Smooth muscle cell (in vitro differentiated cells): ENCODE measurements at regions not wholly inside any gene's neighbourhood (a gene's known extent, or its start where the extent isn't known, plus 50 kb on each side); places are given as distances from the start of the nearest gene placed in this dataset.

ENCODE experiments used
- DNase-seq: peaks from one replicate; lab custom pipeline; 2025; ENCODE audit not compliant: unreplicated experiment; lab: John Stamatoyannopoulos, UW
- H2AFZ ChIP-seq: fragments of 200-600 bp; sonication (generic); 2 replicates; pipeline ENCODE4 v1.6.0; 2016; ENCODE audit warnings: antibody characterized with exemption, low read depth, mild to moderate bottlenecking
- H3F3A ChIP-seq: fragments of 200-600 bp; sonication (generic); 2 replicates; pipeline ENCODE4 v1.6.0; 2017; ENCODE audit warnings: antibody characterized with exemption, low read depth
- H3K27ac ChIP-seq: fragments of 200-600 bp; sonication (generic); 2 replicates; pipeline ENCODE4 v1.5.1; 2016; ENCODE audit warnings: low read depth, mild to moderate bottlenecking
- H3K27me3 ChIP-seq: fragments of 200-600 bp; sonication (generic); 2 replicates; pipeline ENCODE4 v1.6.1; 2016; ENCODE audit warnings: low read depth, mild to moderate bottlenecking
- H3K36me3 ChIP-seq: fragments of 200-600 bp; sonication (generic); 2 replicates; pipeline ENCODE4 v1.5.1; 2016; ENCODE audit warnings: low read depth
- H3K4me1 ChIP-seq: fragments of 200-600 bp; sonication (generic); 2 replicates; pipeline ENCODE4 v1.5.1; 2016; ENCODE audit warnings: low read depth
- H3K4me2 ChIP-seq: fragments of 200-600 bp; sonication (generic); 2 replicates; pipeline ENCODE4 v1.6.0; 2016; ENCODE audit warnings: mild to moderate bottlenecking
- H3K4me3 ChIP-seq: fragments of 200-600 bp; sonication (generic); 2 replicates; pipeline ENCODE4 v1.5.1; 2016; ENCODE audit warnings: mild to moderate bottlenecking
- H3K79me2 ChIP-seq: fragments of 200-600 bp; sonication (generic); 2 replicates; pipeline ENCODE4 v1.6.0; 2016; ENCODE audit warnings: low read depth, mild to moderate bottlenecking
- H3K9ac ChIP-seq: fragments of 200-600 bp; sonication (generic); 2 replicates; pipeline ENCODE4 v1.6.0; 2016; ENCODE audit warnings: low read depth
- H3K9me3 ChIP-seq: fragments of 200-600 bp; sonication (generic); replicated peaks from 2 replicates; pipeline ENCODE4 v1.5.1; 2016; ENCODE audit warnings: low read depth
- H4K20me1 ChIP-seq: fragments of 200-600 bp; sonication (generic); 2 replicates; pipeline ENCODE4 v1.6.0; 2016; ENCODE audit warnings: low read depth
- WGBS: methylation state at CpG from one replicate; pipeline ENCODE4 v1.1.7; 2016; ENCODE audit warnings: low lambda C conversion rate; 5-methylcytosine and 5-hydroxymethylcytosine counted together
- TF ChIP-seq, protein P1 (sequence below): fragments of 200-600 bp; sonication (generic); IDR thresholded peaks from 2 replicates; pipeline ENCODE4 v1.5.1; 2017; ENCODE audit warnings: borderline replicate concordance, mild to moderate bottlenecking, antibody characterized with exemption; ENCODE audit not compliant: insufficient read depth, poor library complexity, severe bottlenecking

DNA sequence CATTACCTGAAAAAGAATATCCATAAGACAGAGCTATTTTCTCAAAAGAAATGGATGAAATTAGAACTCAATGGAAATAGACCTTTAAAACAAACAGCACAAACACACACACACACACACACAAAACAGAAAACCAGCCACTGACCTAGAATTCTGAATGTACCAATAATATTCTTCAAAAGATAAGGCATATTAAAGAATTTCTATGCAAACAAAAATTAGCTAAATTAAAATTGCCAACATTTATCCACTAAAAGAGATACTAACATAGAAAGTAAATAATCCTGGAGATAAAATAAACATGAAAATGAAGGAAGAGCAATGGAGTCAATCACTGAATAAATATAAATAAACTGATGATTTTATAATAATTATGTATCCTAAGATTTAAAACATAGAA lies 431.2 kb downstream of the SH2D4B start:
- H3K9ac ChIP-seq = no peak overlapping the region

DNA sequence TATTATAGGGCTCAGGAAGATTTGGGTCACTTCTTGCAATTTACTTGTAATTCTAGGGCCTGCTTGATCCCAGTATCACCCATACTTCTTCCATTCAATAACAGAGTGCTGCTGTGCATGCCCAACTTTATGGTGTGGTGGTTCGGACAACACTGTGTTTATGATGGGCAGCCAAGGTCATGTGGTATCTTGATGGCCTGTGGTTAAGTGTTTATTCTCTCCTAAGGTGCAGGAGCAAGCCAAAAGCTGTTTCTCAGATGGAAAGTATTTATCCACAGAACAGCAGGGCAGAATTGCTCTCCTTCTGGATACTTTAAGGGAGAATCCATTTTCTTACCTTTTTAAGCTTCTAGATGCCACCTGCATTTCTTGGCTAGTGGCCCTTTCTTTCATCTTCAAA lies 433.8 kb downstream of the SH2D4B start:
- no peak overlapping the region for H3K4me3 ChIP-seq
- no peaks in the 10 kb centered on the region for H3F3A ChIP-seq
- no peak overlapping the region for H2AFZ ChIP-seq
- H3K36me3 ChIP-seq = no peaks in the 10 kb centered on the region
- H3K4me2 ChIP-seq = no peak overlapping the region
- no peak overlapping the region for H3K27ac ChIP-seq
- H3K9me3 ChIP-seq = no peaks in the 10 kb centered on the region
- no peak for DNase-seq
- H4K20me1 ChIP-seq = no peaks in the 10 kb centered on the region
- peaks cover under 1% of the 10 kb centered on the region for H3K4me1 ChIP-seq
- H3K27me3 ChIP-seq = no peaks in the 10 kb centered on the region
- H3K79me2 ChIP-seq = no peaks in the 10 kb centered on the region
- TF ChIP-seq, protein P1, sequence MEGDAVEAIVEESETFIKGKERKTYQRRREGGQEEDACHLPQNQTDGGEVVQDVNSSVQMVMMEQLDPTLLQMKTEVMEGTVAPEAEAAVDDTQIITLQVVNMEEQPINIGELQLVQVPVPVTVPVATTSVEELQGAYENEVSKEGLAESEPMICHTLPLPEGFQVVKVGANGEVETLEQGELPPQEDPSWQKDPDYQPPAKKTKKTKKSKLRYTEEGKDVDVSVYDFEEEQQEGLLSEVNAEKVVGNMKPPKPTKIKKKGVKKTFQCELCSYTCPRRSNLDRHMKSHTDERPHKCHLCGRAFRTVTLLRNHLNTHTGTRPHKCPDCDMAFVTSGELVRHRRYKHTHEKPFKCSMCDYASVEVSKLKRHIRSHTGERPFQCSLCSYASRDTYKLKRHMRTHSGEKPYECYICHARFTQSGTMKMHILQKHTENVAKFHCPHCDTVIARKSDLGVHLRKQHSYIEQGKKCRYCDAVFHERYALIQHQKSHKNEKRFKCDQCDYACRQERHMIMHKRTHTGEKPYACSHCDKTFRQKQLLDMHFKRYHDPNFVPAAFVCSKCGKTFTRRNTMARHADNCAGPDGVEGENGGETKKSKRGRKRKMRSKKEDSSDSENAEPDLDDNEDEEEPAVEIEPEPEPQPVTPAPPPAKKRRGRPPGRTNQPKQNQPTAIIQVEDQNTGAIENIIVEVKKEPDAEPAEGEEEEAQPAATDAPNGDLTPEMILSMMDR = no peak
- WGBS = 91% methylated on average over 1 of the region's 1 CpG
- no peak overlapping the region for H3K9ac ChIP-seq

More for the DNA sequence above, 431.2 kb downstream of the SH2D4B start:
- H3K36me3 ChIP-seq = no peaks in the 10 kb centered on the region
- TF ChIP-seq, protein P1 = no peak
- no peaks in the 10 kb centered on the region for H3F3A ChIP-seq
- peaks cover 4% of the 10 kb centered on the region for H3K4me1 ChIP-seq
- no peak overlapping the region for H2AFZ ChIP-seq
- H3K27me3 ChIP-seq = no peaks in the 10 kb centered on the region
- H4K20me1 ChIP-seq = no peaks in the 10 kb centered on the region
- H3K27ac ChIP-seq = no peak overlapping the region
- no peak overlapping the region for H3K4me2 ChIP-seq
- DNase-seq = no peak
- H3K9me3 ChIP-seq = no peaks in the 10 kb centered on the region
- no peaks in the 10 kb centered on the region for H3K79me2 ChIP-seq
- no peak overlapping the region for H3K4me3 ChIP-seq

DNA sequence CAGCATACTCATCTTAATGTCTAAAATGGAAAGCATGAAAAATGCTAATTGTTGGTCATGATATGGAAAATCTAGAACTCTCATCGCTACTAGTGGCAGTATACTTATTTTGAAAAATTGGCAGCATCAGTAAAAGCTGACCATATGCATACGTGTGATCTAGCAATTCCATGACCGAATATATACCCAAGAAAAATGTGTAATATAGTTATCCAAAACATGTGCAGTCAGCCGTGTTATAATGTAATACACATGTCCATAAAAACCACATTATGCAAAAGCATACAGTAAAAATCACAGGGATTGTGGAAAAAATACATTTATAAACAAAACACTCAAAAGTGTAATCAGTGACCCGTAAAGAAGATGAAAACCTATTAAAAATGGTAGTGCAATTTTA lies 439.0 kb downstream of the SH2D4B start:
- no peaks in the 10 kb centered on the region for H3K9me3 ChIP-seq
- H3K27ac ChIP-seq = no peak overlapping the region
- H3K36me3 ChIP-seq = no peaks in the 10 kb centered on the region
- no peaks in the 10 kb centered on the region for H3K4me1 ChIP-seq
- no peak overlapping the region for H3K4me3 ChIP-seq
- DNase-seq = no peak
- no peaks in the 10 kb centered on the region for H3F3A ChIP-seq
- H2AFZ ChIP-seq = no peak overlapping the region
- no peaks in the 10 kb centered on the region for H4K20me1 ChIP-seq
- H3K27me3 ChIP-seq = no peaks in the 10 kb centered on the region
- no peaks in the 10 kb centered on the region for H3K79me2 ChIP-seq
- no peak overlapping the region for H3K4me2 ChIP-seq
- no peak overlapping the region for H3K9ac ChIP-seq
- 87% methylated on average over 5 of the region's 5 CpGs for WGBS
- TF ChIP-seq, protein P1 = no peak

DNA sequence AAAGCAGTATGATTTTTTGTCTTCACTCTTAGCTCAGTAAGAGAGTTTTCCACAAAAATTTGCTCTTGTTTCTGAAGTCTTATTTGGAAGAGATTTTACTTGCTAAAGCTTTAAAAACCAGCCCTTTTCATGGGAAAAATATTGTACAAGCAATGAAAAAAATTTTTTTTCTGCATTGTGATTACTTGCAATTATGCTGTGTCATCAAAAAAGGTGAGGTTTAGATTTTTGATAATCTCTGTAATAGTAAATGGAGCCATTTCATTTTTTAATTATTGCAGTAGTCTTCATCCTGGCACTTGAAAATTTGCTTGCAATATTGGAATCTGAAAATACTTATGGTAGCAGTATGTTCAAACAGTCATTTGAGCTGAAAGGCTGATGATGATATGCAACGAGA lies 447.4 kb downstream of the SH2D4B start:
- H3K4me2 ChIP-seq = no peak overlapping the region
- H3K36me3 ChIP-seq = no peaks in the 10 kb centered on the region
- no peaks in the 10 kb centered on the region for H4K20me1 ChIP-seq
- TF ChIP-seq, protein P1 = no peak
- no peaks in the 10 kb centered on the region for H3K79me2 ChIP-seq
- WGBS = 94% methylated on average over 1 of the region's 1 CpG
- H3K9me3 ChIP-seq = no peaks in the 10 kb centered on the region
- H3K4me1 ChIP-seq = no peaks in the 10 kb centered on the region
- H2AFZ ChIP-seq = no peak overlapping the region
- H3F3A ChIP-seq = no peaks in the 10 kb centered on the region
- DNase-seq = no peak
- no peak overlapping the region for H3K27ac ChIP-seq
- no peak overlapping the region for H3K4me3 ChIP-seq
- H3K27me3 ChIP-seq = no peaks in the 10 kb centered on the region
- no peak overlapping the region for H3K9ac ChIP-seq
